Astrocyte of the cerebellum (primary cell): ENCODE measurements at regions not wholly inside any gene's neighbourhood (a gene's known extent, or its start where the extent isn't known, plus 50 kb on each side); places are given as distances from the start of the nearest gene placed in this dataset.
"Not testable (repeated sequence)": the region's sequence is repeated elsewhere in the genome, so short reads cannot be mapped to it uniquely, and the experiment has no call there.

ENCODE experiments used
- DNase-seq: peaks from one replicate; pipeline ENCODE4 v3.0.0-alpha.2; 2011; ENCODE audit warnings: low read depth
- H3K4me3 ChIP-seq: 2 replicates; pipeline ENCODE4 v1.5.1; 2011; ENCODE audit warnings: mild to moderate bottlenecking, low read depth, low read length, moderate library complexity
- CTCF ChIP-seq: IDR thresholded peaks from 2 replicates; pipeline ENCODE4 v1.5.1; 2012; ENCODE audit warnings: low read length, low read depth, moderate library complexity, mild to moderate bottlenecking; ENCODE audit errors: missing control alignments
- in situ Hi-C: cut with HindIII; loops from 2 replicates; pipeline ENCODE4 v1.10.0; 2017; ENCODE audit warnings: low sequenced_read_pairs

- TF ChIP-seq CTCF = no peak
- no peak for DNase-seq
- no peak overlapping the region for H3K4me3 ChIP-seq
- in situ Hi-C loops = no loop called here
These were observed 51.6 kb downstream of the RESF1 start for GRCh38 chr12:32010631-32011336.

- TF ChIP-seq CTCF = no peak
- in situ Hi-C loops = no loop called here
- no peak for DNase-seq
- H3K4me3 ChIP-seq = no peak overlapping the region
These were observed 53.1 kb downstream of the RESF1 start for GRCh38 chr12:32012249-32012785.

- in situ Hi-C loops = no loop called here
- no peak overlapping the region for H3K4me3 ChIP-seq
- TF ChIP-seq CTCF = no peak
- DNase-seq = no peak
These were observed 55.8 kb downstream of the RESF1 start for GRCh38 chr12:32015036-32015435.

GRCh38 chr12:32016680-32017482 lies 57.7 kb downstream of the RESF1 start:
- no peak for DNase-seq
- in situ Hi-C loops = no loop called here
- no peak overlapping the region for H3K4me3 ChIP-seq
- no peak for TF ChIP-seq CTCF

GRCh38 chr12:32021346-32021773 lies 62.1 kb downstream of the RESF1 start:
- in situ Hi-C loops = no loop called here
- H3K4me3 ChIP-seq = no peak overlapping the region
- no peak for TF ChIP-seq CTCF
- no peak for DNase-seq

GRCh38 chr12:32022387-32022786 lies 63.2 kb downstream of the RESF1 start:
- DNase-seq, H3K4me3 ChIP-seq, in situ Hi-C loops: not testable (repeated sequence)

GRCh38 chr12:32023861-32024260 lies 64.6 kb downstream of the RESF1 start:
- DNase-seq, H3K4me3 ChIP-seq, in situ Hi-C loops: not testable (repeated sequence)
